GM21526 (cell line): ENCODE measurements at regions not wholly inside any gene's neighbourhood (a gene's known extent, or its start where the extent isn't known, plus 50 kb on each side); places are given as distances from the start of the nearest gene placed in this dataset.

Source experiments
- ATAC-seq: cut with Tn5 transposase; IDR thresholded peaks from one replicate; pipeline ENCODE4 v1.9.1; 2021; ENCODE audit warnings: moderate library complexity; ENCODE audit not compliant: unreplicated experiment, low FRiP score

GRCh38 chr2:37537316-37537715, 134.1 kb downstream of the CDC42EP3 start:
- no peak for ATAC-seq

DNA sequence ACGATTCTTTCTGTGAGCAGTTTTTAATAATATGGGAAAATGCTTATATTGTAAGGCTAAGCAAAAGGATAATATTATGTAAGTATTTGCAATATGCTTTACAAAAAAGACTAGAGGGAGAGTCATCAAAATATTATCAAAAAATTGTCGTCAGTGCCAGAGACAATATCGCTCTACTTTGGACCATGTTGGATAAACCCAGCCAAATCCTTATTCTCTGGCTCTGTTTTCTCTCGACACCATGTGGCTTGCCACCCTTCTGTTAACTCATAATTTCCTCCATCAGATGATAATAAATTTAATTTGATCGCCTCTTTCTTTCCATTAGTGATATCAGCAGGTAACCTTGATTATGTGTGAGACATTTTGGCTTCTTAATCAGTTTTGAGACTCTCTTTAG, 129.9 kb downstream of the CDC42EP3 start:
- no peak for ATAC-seq

GRCh38 chr2:37543999-37544557, 127.4 kb downstream of the CDC42EP3 start:
- no peak for ATAC-seq

DNA sequence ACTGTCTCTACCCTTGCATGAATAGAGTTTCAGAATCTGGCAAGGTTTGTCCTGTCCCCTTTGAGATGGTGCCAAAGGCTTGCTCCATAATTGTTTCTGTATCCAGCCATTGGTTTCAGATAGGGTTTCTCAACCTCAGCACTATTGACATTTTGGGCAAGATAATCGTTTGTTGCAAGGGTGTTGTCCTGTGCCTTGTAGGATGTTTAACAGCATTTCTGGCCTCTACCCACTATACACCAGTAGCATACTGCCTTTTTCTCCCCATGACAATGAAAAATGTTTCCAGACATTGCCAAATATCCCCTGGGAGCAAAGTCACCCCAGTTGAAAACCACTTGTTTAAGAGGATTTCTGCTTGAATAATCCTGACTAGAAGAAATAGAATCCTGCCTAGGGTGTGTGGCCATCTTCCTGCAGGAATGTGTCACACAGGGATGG, 126.8 kb downstream of the CDC42EP3 start:
- no peak for ATAC-seq

GRCh38 chr2:37549598-37549997, 121.8 kb downstream of the CDC42EP3 start:
- ATAC-seq: peak; percentile 78

- ATAC-seq: peak; percentile 49
These were observed 121.3 kb downstream of the CDC42EP3 start for GRCh38 chr2:37550190-37550589.

DNA sequence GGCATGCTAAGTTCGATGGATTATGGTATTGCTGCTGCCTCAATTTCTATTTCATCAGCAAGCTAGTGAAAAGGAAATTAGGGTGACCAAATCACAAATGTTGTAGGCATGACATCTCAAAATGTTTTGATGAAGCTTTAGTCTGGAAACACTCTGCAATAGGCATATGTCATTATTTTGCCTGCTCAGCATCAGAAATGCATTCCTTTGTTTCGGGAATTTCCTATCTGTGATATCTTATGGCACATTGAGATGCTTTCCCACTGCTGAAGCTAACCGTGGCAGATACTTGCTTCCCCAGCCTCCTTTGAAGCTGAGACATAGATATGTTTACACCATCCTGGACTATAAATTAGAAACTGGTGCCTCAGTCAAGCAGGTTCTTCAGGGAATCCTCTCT, 119.7 kb downstream of the CDC42EP3 start:
- ATAC-seq: no peak

DNA sequence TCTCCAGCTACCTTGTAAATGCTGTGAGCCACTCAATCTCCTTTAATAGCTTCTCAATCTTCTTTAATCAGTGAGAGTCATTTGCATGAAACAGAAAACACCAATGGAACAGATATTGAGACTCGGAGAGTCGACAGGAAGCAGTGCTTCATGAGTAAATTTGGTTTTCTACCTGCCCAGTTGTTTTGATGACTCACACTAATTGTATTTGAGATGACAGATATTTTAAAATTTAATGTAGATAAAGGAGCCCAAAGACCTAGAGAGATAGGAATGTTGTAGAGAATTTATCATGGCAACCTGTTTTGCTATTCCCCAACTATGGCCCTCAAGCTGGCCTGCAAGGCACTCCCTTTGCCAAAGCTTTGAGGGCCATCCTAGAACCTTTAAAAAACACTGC, 119.1 kb downstream of the CDC42EP3 start:
- ATAC-seq: no peak

GRCh38 chr2:37553411-37554154, 117.9 kb downstream of the CDC42EP3 start:
- ATAC-seq: no peak

DNA sequence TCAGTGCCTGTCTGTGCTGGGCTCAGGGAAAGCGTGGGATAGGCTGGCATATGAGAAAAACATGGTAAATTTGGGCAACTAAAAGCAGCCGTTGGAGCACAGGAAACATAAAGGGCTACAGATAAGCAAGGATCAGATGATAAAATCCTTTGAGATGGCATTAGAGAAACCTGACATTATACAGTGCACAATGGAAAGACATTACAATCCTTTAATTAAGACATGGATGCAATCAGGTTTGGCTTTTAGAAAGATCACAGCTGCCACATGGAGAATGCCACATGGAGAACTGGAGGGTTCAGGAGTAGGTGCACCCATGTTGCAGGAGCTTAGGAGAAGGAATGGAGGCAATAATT, 117.3 kb downstream of the CDC42EP3 start:
- ATAC-seq: no peak

DNA sequence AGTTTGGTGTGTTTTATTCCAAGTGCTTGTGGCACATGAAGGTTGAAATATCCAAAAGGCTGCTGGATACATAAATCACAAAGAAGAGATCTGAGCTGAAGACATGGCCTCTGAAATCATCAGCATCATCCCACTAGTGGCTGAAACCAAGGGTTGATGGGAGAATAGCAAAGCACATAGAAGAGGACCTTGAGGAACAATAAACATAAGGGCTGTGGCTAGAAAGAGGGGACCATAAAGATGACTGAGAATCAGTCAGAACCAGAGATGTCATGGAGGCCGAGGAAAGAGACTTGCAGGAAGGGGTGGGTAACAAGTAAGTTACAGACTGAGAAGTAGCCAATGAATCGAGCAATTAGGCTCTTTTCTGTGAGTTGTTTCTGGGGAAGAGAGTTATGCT, 116.8 kb downstream of the CDC42EP3 start:
- no peak for ATAC-seq

DNA sequence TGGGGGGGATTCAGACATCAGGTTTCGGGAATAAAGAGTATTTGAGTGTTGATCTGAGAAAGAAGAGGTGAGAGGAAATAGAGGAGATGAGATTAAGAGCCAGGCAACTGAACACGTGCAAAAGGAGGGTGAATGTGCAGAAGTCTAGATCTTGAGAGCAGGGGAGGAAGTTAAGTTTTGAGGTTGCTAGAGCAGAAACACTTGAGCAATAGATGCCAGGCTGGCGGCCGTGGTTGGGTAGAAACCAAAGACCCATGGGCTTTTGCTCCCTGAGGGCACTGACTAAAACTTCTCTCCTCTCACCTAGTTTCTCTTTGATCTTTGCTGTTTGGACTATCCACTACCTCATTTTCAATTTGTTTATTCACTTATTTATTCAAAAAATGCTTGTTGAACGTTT, 116.0 kb downstream of the CDC42EP3 start:
- no peak for ATAC-seq

DNA sequence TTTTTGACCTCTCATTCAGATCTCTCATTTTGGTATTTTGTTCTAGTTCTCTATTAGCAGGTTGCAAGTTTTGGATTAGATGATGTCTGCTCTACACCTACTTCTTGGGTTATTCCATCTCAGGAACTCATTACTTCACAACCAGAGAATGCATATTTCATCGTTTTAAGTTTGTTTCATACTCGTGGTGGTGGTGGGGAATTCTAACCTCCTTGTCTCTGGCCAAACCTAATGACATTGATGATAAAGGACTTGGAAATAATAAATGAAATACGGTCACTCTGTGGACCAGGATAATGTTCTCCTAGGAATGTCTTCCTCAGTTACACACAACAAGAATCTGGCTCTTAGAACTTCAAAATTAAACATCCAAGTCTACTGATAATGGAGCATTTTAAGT, 115.2 kb downstream of the CDC42EP3 start:
- no peak for ATAC-seq

- ATAC-seq: peak; percentile 66
These were observed 112.8 kb downstream of the CDC42EP3 start for GRCh38 chr2:37558623-37559022.

- ATAC-seq: no peak
These were observed 111.1 kb downstream of the CDC42EP3 start for GRCh38 chr2:37560241-37560848.

DNA sequence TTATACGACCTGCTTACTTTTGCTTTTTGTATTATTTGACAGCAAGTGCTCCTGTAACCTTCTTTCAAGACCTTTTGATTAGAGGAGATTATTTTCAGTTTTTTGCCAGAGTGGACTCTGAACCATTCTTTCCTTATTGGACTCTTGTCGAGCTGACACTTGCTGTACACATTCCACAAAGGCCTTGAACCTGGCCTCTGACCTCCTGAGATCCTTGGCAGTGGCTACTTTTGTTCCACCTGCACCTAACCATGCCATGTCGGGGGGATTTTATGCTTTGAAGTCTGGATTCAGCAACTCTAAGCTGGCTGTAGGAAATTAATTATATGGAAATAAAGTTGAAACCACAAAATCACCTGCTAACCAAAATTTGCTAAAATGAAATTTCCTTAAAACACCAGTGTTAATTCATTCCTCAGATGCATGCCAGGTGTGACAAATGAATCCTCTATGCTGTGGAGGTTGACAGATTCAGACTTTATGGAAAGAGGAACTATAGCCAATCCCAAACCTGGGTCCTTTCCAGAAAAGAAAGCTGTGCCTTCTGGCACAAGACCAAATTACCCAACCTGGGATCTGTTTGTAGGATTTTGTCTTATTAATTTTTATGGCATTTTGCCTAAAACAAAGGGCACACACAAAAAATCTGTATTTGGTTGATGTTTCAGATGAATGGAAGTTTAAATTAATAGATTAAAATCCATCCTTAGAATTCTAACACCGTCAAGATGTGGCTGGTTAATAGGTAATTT, 110.4 kb downstream of the CDC42EP3 start:
- ATAC-seq: no peak

- peak; percentile 58 for ATAC-seq
These were observed 109.5 kb downstream of the CDC42EP3 start for GRCh38 chr2:37561615-37562569.

- ATAC-seq: no peak
These were observed 107.9 kb downstream of the CDC42EP3 start for GRCh38 chr2:37563375-37564015.

DNA sequence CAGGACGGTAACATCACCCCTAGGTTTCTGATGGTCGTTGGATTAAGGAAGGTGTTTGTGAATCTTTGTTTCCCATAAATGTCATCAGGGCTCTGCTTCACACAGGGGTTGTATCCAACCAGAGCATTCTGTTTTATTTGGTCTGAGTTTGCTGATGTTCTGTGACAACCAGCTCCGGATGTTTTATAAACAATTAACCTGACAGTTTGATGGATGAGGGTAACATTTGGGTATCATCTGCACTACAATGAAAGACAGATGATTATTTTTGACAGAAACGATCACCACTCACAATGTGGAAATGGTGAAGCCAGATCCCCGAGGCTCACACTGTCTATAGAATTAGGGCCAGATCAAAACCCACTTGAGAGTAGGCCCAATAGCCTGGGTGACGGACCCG, 107.1 kb downstream of the CDC42EP3 start:
- no peak for ATAC-seq

- no peak for ATAC-seq
These were observed 104.9 kb downstream of the CDC42EP3 start for GRCh38 chr2:37566517-37566981.
